Mucosa of descending colon (tissue), 3 donors: ENCODE measurements at regions not wholly inside any gene's neighbourhood (a gene's known extent, or its start where the extent isn't known, plus 50 kb on each side); places are given as distances from the start of the nearest gene placed in this dataset.
A peak's percentile ranks its signal among the peaks of the same experiment; 100 is the strongest.

Experiments used
- ATAC-seq: fragments of 200-7000 bp; cut with Tn5 transposase; one replicate; pipeline ENCODE4 v1.9.1; 2020; ENCODE audit warnings: mild to moderate bottlenecking, moderate library complexity
- DNase-seq, 3 donors: peaks; one replicate each; pipeline ENCODE4 v3.0.0-alpha.2; 2020
- H3K36me3 ChIP-seq: fragments of 200-600 bp; one replicate; pipeline ENCODE4 v1.8.0; 2021; ENCODE audit warnings: low read depth, mild to moderate bottlenecking
- H3K4me1 ChIP-seq: fragments of 200-600 bp; one replicate; pipeline ENCODE4 v1.8.0; 2021; ENCODE audit warnings: low read depth, mild to moderate bottlenecking
- H3K4me3 ChIP-seq: fragments of 200-600 bp; one replicate; pipeline ENCODE4 v1.8.0; 2021; ENCODE audit warnings: mild to moderate bottlenecking
- H3K9me3 ChIP-seq: fragments of 200-600 bp; one replicate; pipeline ENCODE4 v1.8.0; 2021; ENCODE audit warnings: mild to moderate bottlenecking
- intact Hi-C, 2 donors: fragments of 100-400 bp; cut with DNase I in 1 of 2; cut with micrococcal nuclease in 1 of 2; formaldehyde crosslinking; loops; one replicate each; pipeline versions ENCODE4 v1.11.0 to v1.11.1; 2022; cut with DNase I, micrococcal nuclease
- TF ChIP-seq, protein P1 (sequence below): fragments of 200-600 bp; IDR thresholded peaks from one replicate; pipeline ENCODE4 v1.8.0; 2022; ENCODE audit warnings: antibody characterized with exemption, mild to moderate bottlenecking
- donor health status: DM: no; HTN: no; CAD: no; lungs with moderate emphysema.
- donor health status: DM: no; HTN: no; CAD: no.
- donor health status: DM: no; HTN: yes; CAD: no.

DNA sequence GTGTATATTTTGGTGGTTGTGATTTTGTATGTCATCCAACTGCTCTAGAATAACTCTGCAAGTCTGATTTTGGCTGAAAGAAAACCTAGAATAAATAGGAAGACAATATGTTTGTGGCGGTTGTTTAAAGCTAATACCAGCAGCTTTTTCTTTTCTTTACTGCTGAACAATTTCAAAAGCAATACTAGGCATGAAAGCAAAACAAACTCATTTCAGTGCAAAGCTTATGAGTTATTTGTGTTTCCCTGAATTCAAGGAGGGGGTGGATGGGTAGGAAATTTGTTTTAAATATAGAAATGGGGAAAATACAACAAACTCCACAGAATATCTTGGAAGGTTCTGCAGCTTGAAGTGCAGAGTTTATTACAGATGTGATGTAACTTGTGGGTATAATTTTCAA is 1041.9 kb upstream of the NR2F2 start:
- TF ChIP-seq, protein P1, sequence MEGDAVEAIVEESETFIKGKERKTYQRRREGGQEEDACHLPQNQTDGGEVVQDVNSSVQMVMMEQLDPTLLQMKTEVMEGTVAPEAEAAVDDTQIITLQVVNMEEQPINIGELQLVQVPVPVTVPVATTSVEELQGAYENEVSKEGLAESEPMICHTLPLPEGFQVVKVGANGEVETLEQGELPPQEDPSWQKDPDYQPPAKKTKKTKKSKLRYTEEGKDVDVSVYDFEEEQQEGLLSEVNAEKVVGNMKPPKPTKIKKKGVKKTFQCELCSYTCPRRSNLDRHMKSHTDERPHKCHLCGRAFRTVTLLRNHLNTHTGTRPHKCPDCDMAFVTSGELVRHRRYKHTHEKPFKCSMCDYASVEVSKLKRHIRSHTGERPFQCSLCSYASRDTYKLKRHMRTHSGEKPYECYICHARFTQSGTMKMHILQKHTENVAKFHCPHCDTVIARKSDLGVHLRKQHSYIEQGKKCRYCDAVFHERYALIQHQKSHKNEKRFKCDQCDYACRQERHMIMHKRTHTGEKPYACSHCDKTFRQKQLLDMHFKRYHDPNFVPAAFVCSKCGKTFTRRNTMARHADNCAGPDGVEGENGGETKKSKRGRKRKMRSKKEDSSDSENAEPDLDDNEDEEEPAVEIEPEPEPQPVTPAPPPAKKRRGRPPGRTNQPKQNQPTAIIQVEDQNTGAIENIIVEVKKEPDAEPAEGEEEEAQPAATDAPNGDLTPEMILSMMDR: no peak
- Histone ChIP-seq H3K4me3 (no peak overlapping the region), H3K36me3 (no peaks in the 10 kb centered on the region), H3K4me1 (no peaks in the 10 kb centered on the region), H3K9me3 (no peaks in the 10 kb centered on the region)
- ATAC-seq (no peak), DNase-seq (no peak)
- intact Hi-C loops: no loop called here

DNA sequence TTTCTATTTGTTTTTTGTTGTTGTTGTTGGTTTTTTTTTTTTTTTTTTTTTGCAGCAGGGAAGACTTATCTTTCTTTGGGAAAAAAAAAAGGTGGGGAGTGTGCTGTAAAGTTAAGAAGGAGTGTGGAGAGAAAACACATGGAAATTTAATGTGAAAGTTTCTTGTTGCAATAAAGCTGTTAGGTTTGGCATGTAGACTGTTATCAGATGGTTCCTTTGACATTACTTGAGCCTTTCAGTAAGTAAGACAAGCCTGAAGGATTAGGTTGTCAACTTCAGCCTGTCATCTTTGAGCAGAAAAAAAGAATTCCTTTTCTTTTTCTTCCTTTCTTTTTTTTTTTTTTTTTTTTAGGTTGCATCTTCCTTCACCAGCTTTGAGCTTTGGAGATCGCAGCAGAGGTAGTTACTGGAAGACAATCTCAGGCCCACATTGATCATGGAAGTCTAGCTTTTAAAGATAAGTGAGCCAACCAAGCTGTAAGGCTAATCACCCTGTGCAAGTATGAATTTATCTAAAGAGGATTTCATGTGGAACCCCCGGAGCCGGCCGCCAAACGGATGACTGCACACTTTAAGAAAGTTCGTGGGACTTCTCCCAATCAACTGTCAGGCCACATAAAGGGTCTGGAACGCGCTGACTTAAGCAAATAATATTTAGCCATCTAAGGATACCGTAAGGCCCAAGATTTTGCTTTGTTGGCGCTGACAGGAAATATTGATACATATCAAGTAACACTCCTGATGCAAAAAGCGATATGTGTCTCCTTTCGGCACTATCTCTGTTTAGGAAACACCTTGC is 1040.1 kb upstream of the NR2F2 start:
- Histone ChIP-seq H3K9me3 (no peaks in the 10 kb centered on the region), H3K4me1 (no peaks in the 10 kb centered on the region), H3K36me3 (no peaks in the 10 kb centered on the region), H3K4me3 (no peak overlapping the region)
- no peak for ATAC-seq
- intact Hi-C loops: no loop called here
- no peak for DNase-seq
- TF ChIP-seq, protein P1: no peak

GRCh38 chr15:95291898-95292472 is 1038.5 kb upstream of the NR2F2 start:
- Histone ChIP-seq H3K4me3 (no peak overlapping the region), H3K4me1 (no peaks in the 10 kb centered on the region), H3K36me3 (no peaks in the 10 kb centered on the region), H3K9me3 (no peaks in the 10 kb centered on the region)
- DNase-seq (peak in 1 of 3 donors; percentile 24), ATAC-seq (peak; percentile 27)
- TF ChIP-seq, protein P1: peak; percentile 25
- intact Hi-C loops: no loop called here

DNA sequence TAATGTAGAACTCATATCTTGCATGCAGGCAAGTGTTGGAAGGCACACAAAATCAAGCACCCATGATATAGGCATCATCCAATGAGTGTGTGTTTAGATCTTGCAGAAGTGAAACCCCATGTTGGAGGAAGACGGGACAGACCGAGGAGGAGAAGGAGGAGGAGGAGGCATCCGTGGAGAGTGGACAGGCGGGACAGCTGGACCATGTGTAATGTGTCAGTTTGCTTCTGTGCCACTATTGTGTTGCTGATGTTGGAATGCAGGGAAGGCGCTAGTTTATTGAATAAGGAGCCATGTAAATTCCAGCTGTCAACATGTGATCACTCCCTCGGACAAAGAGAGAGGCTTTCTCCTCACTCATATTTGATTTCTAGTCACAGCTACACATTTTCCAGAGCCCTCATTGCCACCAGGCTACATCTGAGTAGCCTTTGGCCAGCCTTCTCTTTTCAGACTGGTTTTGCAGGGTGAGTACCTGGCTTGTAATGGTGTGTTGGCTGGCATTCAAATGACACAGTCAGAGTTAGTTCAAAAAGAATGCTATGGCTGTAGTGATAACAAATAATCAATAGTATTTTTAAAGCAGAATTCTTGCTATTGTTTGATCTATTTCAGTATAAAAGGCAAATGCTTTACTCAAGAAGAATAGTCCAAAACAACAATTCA is 1037.6 kb upstream of the NR2F2 start:
- TF ChIP-seq, protein P1: no peak
- Histone ChIP-seq H3K36me3 (no peaks in the 10 kb centered on the region), H3K4me1 (no peaks in the 10 kb centered on the region), H3K9me3 (no peaks in the 10 kb centered on the region), H3K4me3 (no peak overlapping the region)
- intact Hi-C loops: no loop called here
- DNase-seq (no peak), ATAC-seq (no peak)

DNA sequence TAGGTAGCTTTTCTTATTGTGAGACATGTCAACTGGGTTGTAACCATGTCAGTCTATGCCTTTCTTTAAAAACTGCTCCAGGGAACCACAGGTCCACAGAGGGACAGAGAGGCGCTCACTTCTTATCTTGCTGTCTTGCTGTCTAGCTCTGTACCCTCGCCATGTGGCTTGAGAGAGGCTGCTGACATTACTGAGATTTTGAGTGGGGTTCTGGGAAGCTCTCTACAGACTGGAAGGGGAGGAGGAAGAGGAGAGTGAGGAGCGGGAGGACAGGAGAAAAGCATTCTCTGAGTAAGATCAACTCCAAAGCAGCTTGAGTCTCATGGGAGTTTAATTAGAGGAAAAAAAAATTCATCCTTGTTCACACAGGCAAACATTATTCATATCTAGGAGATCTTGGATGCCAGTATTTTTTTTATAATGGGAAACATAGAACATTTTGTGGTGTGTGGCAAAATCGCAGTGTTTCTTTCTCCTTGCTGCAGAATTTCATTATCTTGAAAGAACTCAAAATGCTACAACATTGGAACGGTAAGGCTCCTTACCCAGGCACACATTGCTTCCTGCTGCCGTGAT is 1037.0 kb upstream of the NR2F2 start:
- Histone ChIP-seq H3K4me3 (no peak overlapping the region), H3K36me3 (no peaks in the 10 kb centered on the region), H3K9me3 (no peaks in the 10 kb centered on the region), H3K4me1 (no peaks in the 10 kb centered on the region)
- intact Hi-C loops: no loop called here
- DNase-seq (no peak), ATAC-seq (no peak)
- TF ChIP-seq, protein P1: no peak
